ENCODE measurements at regions not wholly inside any gene's neighbourhood (a gene's known extent, or its start where the extent isn't known, plus 50 kb on each side); places are given as distances from the start of the nearest gene placed in this dataset.
"Not testable (repeated sequence)": the region's sequence is repeated elsewhere in the genome, so short reads cannot be mapped to it uniquely, and the experiment has no call there.

DNA sequence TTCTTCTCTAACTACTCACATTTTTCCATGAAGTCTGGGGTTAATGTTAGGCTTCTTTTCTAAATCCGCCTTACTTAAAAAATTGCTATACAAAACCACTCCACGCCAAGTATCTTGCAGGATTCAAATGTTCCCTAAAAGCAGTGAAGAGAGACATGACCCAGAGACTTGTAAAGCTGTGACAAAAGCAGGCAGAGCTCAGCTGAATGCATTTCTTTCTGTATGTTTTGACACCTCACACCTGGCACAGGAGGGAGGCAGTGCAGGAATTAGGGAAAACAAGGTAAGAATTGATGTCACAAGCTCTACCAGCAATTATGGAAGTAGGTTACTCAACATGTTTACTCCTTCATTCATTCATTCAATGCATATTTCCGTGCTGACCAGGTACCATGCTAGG, 295.0 kb downstream of the RPAP3 start:
- no peak for DNase-seq (ENCODE audit: low spot score)
- FAIRE-seq = no peak

DNA sequence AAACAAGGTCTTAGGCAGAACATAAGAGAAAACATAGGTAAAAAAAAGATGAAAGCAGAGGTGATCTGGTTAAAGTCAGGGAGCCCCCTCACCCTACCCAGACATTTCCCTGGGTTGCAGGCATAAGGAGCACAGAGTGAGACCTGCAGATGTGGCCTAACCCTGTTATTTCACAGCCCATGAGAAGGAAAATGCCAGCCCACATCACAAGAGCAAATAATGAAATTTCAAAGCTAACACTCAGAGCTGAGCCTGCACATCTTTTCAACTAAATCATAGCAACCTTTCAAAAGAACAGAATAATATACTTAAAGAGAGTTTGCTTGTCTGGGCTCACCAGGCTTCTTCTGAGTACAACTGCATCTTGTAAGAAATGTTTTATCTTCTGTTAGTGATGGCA, 295.4 kb downstream of the RPAP3 start:
- FAIRE-seq (no peak), DNase-seq (ENCODE audit: low spot score) (no peak)

DNA sequence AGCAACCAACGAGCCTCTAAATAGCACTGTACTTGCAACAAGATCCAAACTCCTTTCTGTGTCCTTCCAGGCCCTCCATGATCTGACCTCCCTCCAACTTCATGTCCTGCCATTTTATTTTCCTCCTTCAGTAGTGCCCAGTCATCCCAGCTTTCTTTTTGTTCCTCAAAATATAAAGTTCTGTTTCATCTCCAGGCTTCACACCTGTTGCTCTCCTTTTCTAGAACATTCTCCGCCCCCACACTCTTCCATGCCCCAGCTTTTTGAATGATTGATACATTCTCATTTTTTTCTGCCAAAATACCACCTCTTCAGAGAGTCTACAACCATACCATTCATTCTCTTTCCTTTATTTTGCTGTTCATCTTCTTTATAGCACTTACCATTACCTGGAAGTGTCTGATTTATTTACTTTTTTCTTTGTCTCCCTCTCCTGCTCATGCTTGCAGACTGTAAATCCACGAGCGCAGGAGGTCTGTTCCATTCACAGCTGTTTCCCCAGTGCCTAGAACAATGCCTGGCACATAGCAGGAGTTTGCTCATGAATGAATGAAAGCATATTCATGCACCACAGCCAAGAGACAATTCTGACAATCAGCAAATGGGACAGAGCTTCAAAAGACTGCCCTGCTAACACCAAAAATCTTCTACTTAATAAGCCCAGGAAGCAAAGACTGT, 296.4 kb downstream of the RPAP3 start:
- no peak for DNase-seq (ENCODE audit: low spot score)
- no peak for FAIRE-seq

GRCh38 chr12:47408171-47408871, 297.5 kb downstream of the RPAP3 start:
- peak; percentile 6 for DNase-seq (ENCODE audit: low spot score)

GRCh38 chr12:47407463-47408129, 298.2 kb downstream of the RPAP3 start:
- DNase-seq (ENCODE audit: low spot score) (no peak), FAIRE-seq (no peak)

More at GRCh38 chr12:47408171-47408871, 297.5 kb downstream of the RPAP3 start:
- no peak for FAIRE-seq

DNA sequence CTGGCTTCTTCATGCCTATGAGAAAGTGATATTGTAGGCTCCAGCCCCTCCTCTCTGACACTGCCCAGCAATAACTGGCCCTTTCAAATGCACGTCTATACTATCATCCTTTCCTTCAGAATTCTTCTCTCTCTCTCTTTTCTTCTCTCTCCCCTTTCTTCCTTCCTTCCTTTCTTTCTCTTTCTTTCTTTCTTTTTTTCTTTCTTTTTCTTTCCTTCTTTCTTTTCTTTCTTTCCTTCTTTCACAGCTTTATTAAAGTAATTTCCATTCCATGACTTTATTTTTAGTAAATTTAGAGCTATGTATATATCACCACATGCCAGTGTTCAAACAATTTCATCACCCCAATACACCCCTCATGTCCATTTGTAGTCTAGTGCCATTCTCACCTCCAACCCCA, 302.1 kb downstream of the RPAP3 start:
- FAIRE-seq (no peak), DNase-seq (ENCODE audit: low spot score) (no peak)

- FAIRE-seq; DNase-seq (ENCODE audit: low spot score): not testable (repeated sequence)
Observed at GRCh38 chr12:47401196-47401595, 304.6 kb downstream of the RPAP3 start.

DNA sequence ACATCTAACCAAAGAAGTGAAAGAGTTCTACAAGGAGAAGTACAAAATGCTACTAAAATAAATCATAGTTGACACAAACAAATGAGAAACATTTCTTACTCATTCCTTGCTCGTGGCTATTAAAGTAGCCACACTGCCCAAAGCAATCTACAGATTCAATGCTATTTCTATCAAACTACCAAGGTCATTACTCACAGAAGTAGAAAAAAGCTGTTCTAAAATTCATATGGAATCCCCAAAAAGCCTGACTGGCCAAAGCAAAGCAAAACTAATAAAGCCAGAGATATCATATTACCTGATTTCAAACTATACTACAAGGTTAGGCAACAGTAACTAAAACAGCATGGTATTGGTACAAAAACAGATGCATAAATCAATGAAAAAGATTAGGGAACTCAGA, 305.6 kb downstream of the RPAP3 start:
- FAIRE-seq = no peak
- no peak for DNase-seq (ENCODE audit: low spot score)

- peak; percentile 2 for FAIRE-seq
- peak; percentile 54 for DNase-seq (ENCODE audit: low spot score)
Observed at GRCh38 chr12:47397664-47398281, 308.1 kb downstream of the RPAP3 start.

DNA sequence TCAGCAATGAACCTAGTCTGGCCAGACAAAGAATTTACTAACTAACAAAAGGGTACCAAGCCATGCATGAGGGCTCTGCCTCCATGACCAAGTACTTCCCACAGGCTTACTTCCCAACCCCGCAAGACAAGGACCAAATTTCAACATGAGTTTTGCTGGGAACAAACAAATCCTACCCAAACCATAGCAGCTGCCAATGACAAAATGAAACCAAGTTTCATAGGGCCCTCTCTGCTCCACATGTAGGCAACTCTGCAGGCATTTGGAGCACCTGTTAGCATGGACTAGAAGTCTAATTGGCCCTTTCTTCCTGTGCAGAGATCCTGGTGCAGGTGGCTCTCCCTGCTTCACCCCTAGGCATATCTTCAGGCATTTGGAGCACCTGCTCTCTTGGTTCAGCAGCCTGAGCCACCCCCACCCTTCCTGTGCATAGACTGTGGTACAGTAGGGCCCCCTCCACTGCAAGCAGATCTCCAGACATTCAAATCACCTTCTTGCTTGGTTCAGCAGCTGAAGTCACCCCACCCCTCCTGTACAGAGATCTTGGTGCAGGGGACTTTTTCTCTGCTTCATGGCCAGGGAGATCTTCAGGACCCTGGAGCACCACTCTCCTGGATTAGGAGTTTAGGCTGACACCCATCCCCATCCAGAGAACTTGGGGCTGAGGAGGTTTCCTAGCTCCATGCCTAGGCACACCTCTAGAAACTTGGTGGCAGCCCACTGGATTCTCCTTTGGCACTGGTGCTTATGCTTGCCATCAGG, 308.7 kb downstream of the RPAP3 start:
- no peak for DNase-seq (ENCODE audit: low spot score)

DNA sequence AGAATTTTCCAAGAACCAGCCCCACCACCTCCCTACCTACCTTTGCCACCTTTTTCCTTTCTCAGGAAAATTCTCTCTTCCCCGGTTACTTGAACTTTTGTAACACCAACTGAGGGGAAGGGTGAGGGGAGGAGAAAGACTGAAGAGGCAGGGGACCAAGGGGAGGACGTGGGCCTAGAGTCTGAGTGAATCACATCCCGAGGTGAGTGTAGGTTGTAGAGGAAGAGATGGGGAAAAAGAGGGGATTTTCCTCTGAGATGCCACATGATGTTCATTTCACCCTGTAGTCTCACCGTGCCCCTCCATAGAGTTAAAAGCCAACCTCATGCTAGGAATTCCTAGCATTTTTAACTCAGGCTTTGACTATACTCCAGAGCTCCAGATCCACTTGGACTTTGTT, 311.8 kb downstream of the RPAP3 start:
- DNase-seq (ENCODE audit: low spot score) (peak; percentile 54), FAIRE-seq (peak; percentile 14)

More for the DNA sequence above, 308.7 kb downstream of the RPAP3 start:
- no peak for FAIRE-seq

DNA sequence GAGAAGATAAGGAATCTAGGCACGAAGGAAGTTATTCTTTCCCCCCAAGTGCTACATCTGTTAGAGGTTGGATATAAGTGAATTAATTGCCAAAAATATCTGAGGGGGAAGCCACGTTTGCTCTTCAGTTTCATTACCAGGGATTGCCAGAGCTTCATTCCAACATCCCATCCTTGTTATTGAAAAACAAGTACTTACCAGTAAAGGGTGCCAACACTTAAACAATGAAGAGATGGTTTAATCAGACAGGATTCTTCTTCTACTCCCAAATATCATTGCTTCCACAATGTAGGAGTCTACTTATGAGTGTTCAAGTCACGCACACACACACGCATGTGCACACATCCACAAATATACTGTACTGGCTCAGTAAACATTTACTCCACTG, 312.4 kb downstream of the RPAP3 start:
- no peak for FAIRE-seq
- DNase-seq (ENCODE audit: low spot score) = no peak

- no peak for FAIRE-seq
- no peak for DNase-seq (ENCODE audit: low spot score)
Observed at GRCh38 chr12:47391566-47391965, 311.8 kb upstream of the AMIGO2 start.

DNA sequence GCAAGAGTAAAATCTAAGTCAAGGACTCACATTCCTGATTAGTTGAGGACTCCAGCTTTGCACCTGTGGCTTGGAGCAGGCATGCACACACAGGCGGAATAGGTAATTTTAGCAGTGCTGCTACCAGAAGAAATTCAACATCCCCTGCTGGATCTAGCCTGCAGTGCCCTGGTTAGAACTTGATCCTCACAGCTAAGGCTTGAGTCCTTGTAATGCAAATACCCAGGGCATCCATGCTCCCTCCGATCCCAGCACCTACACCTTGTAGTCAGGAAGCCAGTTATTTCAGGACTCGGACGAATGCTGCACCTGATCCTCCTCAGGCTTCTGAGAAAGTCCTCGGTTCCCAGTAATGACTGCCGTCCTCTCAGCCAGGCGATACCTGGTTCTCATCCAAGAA, 309.0 kb upstream of the AMIGO2 start:
- DNase-seq (ENCODE audit: low spot score) (no peak), FAIRE-seq (no peak)

- no peak for FAIRE-seq
- DNase-seq (ENCODE audit: low spot score) = no peak
Observed at GRCh38 chr12:47387994-47388393, 308.2 kb upstream of the AMIGO2 start.

GRCh38 chr12:47385653-47386052, 305.9 kb upstream of the AMIGO2 start:
- FAIRE-seq (no peak), DNase-seq (ENCODE audit: low spot score) (no peak)

GRCh38 chr12:47383942-47384341, 304.2 kb upstream of the AMIGO2 start:
- DNase-seq (ENCODE audit: low spot score) (peak; percentile 32), FAIRE-seq (no peak)

GRCh38 chr12:47382305-47382704, 302.5 kb upstream of the AMIGO2 start:
- FAIRE-seq (no peak), DNase-seq (ENCODE audit: low spot score) (no peak)

DNA sequence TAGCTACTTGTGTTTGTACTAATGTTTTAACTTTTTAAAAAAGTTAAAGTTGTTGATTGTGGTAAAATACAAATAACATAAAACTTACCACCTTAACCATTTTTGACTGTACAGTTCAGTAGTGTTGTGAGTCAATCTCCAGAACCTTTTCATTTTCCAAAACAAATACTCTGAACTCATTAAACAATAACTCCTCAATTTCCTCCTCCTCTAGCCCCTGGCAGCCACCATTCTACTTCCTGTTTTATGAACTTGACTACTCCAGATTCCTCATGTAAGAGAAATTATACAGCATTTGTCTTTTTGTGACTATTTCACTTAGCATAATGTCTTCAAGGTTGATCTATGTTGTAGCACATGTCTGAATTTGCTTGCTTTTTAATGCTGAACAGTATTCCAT, 299.1 kb upstream of the AMIGO2 start:
- DNase-seq (ENCODE audit: low spot score) (no peak), FAIRE-seq (no peak)

DNA sequence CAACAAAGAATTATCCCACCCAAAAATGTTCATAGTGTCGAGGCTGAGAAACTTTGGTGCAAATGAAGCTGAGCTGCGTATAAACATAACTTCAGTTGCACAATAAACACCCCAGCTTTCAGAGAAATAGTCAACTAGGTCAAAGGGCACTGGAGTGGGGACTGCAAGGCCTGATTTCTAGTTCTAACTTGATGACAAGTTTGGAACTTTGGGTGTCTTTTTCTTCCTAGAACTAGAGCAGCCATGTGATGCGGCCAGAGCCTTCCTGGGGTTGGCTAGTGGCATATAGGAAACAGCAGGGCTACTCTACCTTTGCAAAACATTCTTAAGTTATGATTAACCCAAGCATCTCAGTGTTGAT, 298.4 kb upstream of the AMIGO2 start:
- no peak for FAIRE-seq
- no peak for DNase-seq (ENCODE audit: low spot score)

- peak; percentile 87 for DNase-seq (ENCODE audit: low spot score)
- FAIRE-seq = peak; percentile 63
Observed at GRCh38 chr12:47377414-47378221, 297.9 kb upstream of the AMIGO2 start.
